Epithelial cell of proximal tubule (primary cell): ENCODE measurements at regions not wholly inside any gene's neighbourhood (a gene's known extent, or its start where the extent isn't known, plus 50 kb on each side); places are given as distances from the start of the nearest gene placed in this dataset.

Experiments
- DNase-seq: peaks from one replicate; pipeline ENCODE4 v3.0.0-alpha.2; 2011; ENCODE audit warnings: low read depth
- H3K4me3 ChIP-seq: 2 replicates; pipeline ENCODE4 v1.5.1; 2011; ENCODE audit warnings: low read depth, mild to moderate bottlenecking, low read length
- CTCF ChIP-seq: conservative IDR thresholded peaks from 2 replicates; pipeline ENCODE4 v1.5.1; 2012; ENCODE audit warnings: low read depth, mild to moderate bottlenecking, low read length

GRCh38 chr13:72521940-72522661 is 205.3 kb downstream of the MZT1 start:
- TF ChIP-seq CTCF: no peak
- H3K4me3 ChIP-seq: no peak overlapping the region
- DNase-seq: no peak

- no peak for DNase-seq
- TF ChIP-seq CTCF: no peak
- H3K4me3 ChIP-seq: no peak overlapping the region
Observed at GRCh38 chr13:72514146-72514545, 213.3 kb downstream of the MZT1 start.

GRCh38 chr13:72508392-72508791 is 219.0 kb downstream of the MZT1 start:
- peak overlapping the region; percentile 44 for H3K4me3 ChIP-seq
- DNase-seq: no peak
- TF ChIP-seq CTCF: no peak

- peak overlapping the region; percentile 44 for H3K4me3 ChIP-seq
- no peak for TF ChIP-seq CTCF
- DNase-seq: no peak
Observed at GRCh38 chr13:72507416-72508199, 219.8 kb downstream of the MZT1 start.

- H3K4me3 ChIP-seq: no peak overlapping the region
- DNase-seq: no peak
- no peak for TF ChIP-seq CTCF
Observed at GRCh38 chr13:72506706-72507105, 220.7 kb downstream of the MZT1 start.

- no peak overlapping the region for H3K4me3 ChIP-seq
- no peak for DNase-seq
- TF ChIP-seq CTCF: no peak
Observed at GRCh38 chr13:72505376-72505775, 222.1 kb downstream of the MZT1 start.
